SJCRH30 (cell line): ENCODE measurements at regions not wholly inside any gene's neighbourhood (a gene's known extent, or its start where the extent isn't known, plus 50 kb on each side); places are given as distances from the start of the nearest gene placed in this dataset.
A peak's percentile ranks its signal among the peaks of the same experiment; 100 is the strongest.
"Not testable (repeated sequence)": the region's sequence is repeated elsewhere in the genome, so short reads cannot be mapped to it uniquely, and the experiment has no call there.

Experiments
- DNase-seq, 2 experiments: peaks; one replicate each; pipeline ENCODE4 v3.0.0-alpha.2; 2015 to 2020
- H3K27ac ChIP-seq: fragments of 250-450 bp; sonication (Bioruptor Pico); 2 replicates; pipeline ENCODE4 v1.5.1; 2020; ENCODE audit warnings: mild to moderate bottlenecking, moderate library complexity
- H3K27me3 ChIP-seq: fragments of 250-450 bp; sonication (Bioruptor Pico); 2 replicates; pipeline ENCODE4 v1.5.1; 2020; ENCODE audit warnings: mild to moderate bottlenecking, moderate library complexity
- H3K36me3 ChIP-seq: fragments of 250-450 bp; sonication (Bioruptor Pico); 2 replicates; pipeline ENCODE4 v1.5.1; 2020; ENCODE audit warnings: mild to moderate bottlenecking, moderate library complexity
- H3K4me1 ChIP-seq: fragments of 250-450 bp; sonication (Bioruptor Pico); 2 replicates; pipeline ENCODE4 v1.5.1; 2020; ENCODE audit warnings: mild to moderate bottlenecking, moderate library complexity
- H3K4me3 ChIP-seq: fragments of 250-450 bp; sonication (Bioruptor Pico); 2 replicates; pipeline ENCODE4 v1.5.1; 2020; ENCODE audit warnings: mild to moderate bottlenecking, moderate library complexity
- H3K9me3 ChIP-seq: fragments of 250-450 bp; sonication (Bioruptor Pico); replicated peaks from 2 replicates; pipeline ENCODE4 v1.5.1; 2020; ENCODE audit warnings: mild to moderate bottlenecking, moderate library complexity

GRCh38 chr2:47964277-47964676 is 58.0 kb upstream of the FBXO11 start:
- Histone ChIP-seq H3K27me3 (no peaks in the 10 kb centered on the region), H3K4me1 (no peaks in the 10 kb centered on the region), H3K4me3 (no peak overlapping the region), H3K36me3 (no peaks in the 10 kb centered on the region), H3K9me3 (no peaks in the 10 kb centered on the region), H3K27ac (no peak overlapping the region)
- DNase-seq, result no peak

- DNase-seq, result peak in 1 of 2 experiments; percentile 23
- H3K36me3 ChIP-seq, result no peaks in the 10 kb centered on the region
- H3K27ac ChIP-seq, result no peak overlapping the region
- H3K4me3 ChIP-seq, result no peak overlapping the region
- no peaks in the 10 kb centered on the region for H3K9me3 ChIP-seq
- H3K4me1 ChIP-seq, result no peaks in the 10 kb centered on the region
- H3K27me3 ChIP-seq, result no peaks in the 10 kb centered on the region
Measured at GRCh38 chr2:47964722-47965434, 58.6 kb upstream of the FBXO11 start.

GRCh38 chr2:47976728-47977127 is 70.4 kb upstream of the FBXO11 start:
- not testable (repeated sequence) for H3K27ac ChIP-seq

GRCh38 chr2:47984041-47984440 is 77.7 kb upstream of the FBXO11 start:
- Histone ChIP-seq H3K4me1 (no peaks in the 10 kb centered on the region), H3K27me3 (no peaks in the 10 kb centered on the region), H3K9me3 (no peaks in the 10 kb centered on the region), H3K36me3 (no peaks in the 10 kb centered on the region), H3K27ac (no peak overlapping the region), H3K4me3 (no peak overlapping the region)
- DNase-seq, result no peak

More at GRCh38 chr2:47976728-47977127, 70.4 kb upstream of the FBXO11 start:
- DNase-seq, H3K4me3 ChIP-seq, H3K9me3 ChIP-seq, H3K4me1 ChIP-seq, H3K27me3 ChIP-seq, H3K36me3 ChIP-seq: not testable (repeated sequence)

- Histone ChIP-seq H3K27me3 (no peaks in the 10 kb centered on the region), H3K27ac (no peak overlapping the region), H3K4me1 (no peaks in the 10 kb centered on the region), H3K36me3 (no peaks in the 10 kb centered on the region), H3K4me3 (no peak overlapping the region), H3K9me3 (no peaks in the 10 kb centered on the region)
- DNase-seq, result no peak
Measured at GRCh38 chr2:47990503-47990902, 84.2 kb upstream of the FBXO11 start.

GRCh38 chr2:47992671-47993070 is 86.4 kb upstream of the FBXO11 start:
- H3K27ac ChIP-seq, result no peak overlapping the region

GRCh38 chr2:47996808-47997207 is 90.5 kb upstream of the FBXO11 start:
- no peak overlapping the region for H3K4me3 ChIP-seq
- H3K9me3 ChIP-seq, result no peaks in the 10 kb centered on the region
- no peaks in the 10 kb centered on the region for H3K27me3 ChIP-seq
- H3K4me1 ChIP-seq, result no peaks in the 10 kb centered on the region
- no peaks in the 10 kb centered on the region for H3K36me3 ChIP-seq
- DNase-seq, result no peak
- no peak overlapping the region for H3K27ac ChIP-seq

More at GRCh38 chr2:47992671-47993070, 86.4 kb upstream of the FBXO11 start:
- H3K36me3 ChIP-seq, result no peaks in the 10 kb centered on the region
- no peak overlapping the region for H3K4me3 ChIP-seq
- H3K27me3 ChIP-seq, result no peaks in the 10 kb centered on the region
- DNase-seq, result no peak
- H3K9me3 ChIP-seq, result no peaks in the 10 kb centered on the region
- no peaks in the 10 kb centered on the region for H3K4me1 ChIP-seq

- Histone ChIP-seq H3K9me3 (no peaks in the 10 kb centered on the region), H3K4me1 (no peaks in the 10 kb centered on the region), H3K4me3 (no peak overlapping the region), H3K27me3 (no peaks in the 10 kb centered on the region), H3K27ac (no peak overlapping the region), H3K36me3 (no peaks in the 10 kb centered on the region)
- DNase-seq, result no peak
Measured at GRCh38 chr2:47999512-47999911, 93.2 kb upstream of the FBXO11 start.

- H3K4me1 ChIP-seq, result no peaks in the 10 kb centered on the region
- H3K4me3 ChIP-seq, result no peak overlapping the region
- DNase-seq, result no peak
- no peak overlapping the region for H3K27ac ChIP-seq
- no peaks in the 10 kb centered on the region for H3K27me3 ChIP-seq
- no peaks in the 10 kb centered on the region for H3K9me3 ChIP-seq
- H3K36me3 ChIP-seq, result no peaks in the 10 kb centered on the region
Measured at GRCh38 chr2:48001498-48001897, 95.2 kb upstream of the FBXO11 start.

GRCh38 chr2:48006094-48006493 is 99.8 kb upstream of the FBXO11 start:
- Histone ChIP-seq H3K9me3 (no peaks in the 10 kb centered on the region), H3K4me3 (no peak overlapping the region), H3K27me3 (no peaks in the 10 kb centered on the region), H3K27ac (no peak overlapping the region), H3K4me1 (no peaks in the 10 kb centered on the region), H3K36me3 (no peaks in the 10 kb centered on the region)
- peak in 1 of 2 experiments; percentile 10 for DNase-seq

- Histone ChIP-seq H3K4me1 (no peaks in the 10 kb centered on the region), H3K36me3 (no peaks in the 10 kb centered on the region), H3K27me3 (no peaks in the 10 kb centered on the region), H3K9me3 (no peaks in the 10 kb centered on the region), H3K27ac (no peak overlapping the region), H3K4me3 (no peak overlapping the region)
- DNase-seq, result no peak
Measured at GRCh38 chr2:48007699-48008268, 101.5 kb upstream of the FBXO11 start.

GRCh38 chr2:48009256-48009655 is 103.0 kb upstream of the FBXO11 start:
- DNase-seq, result no peak
- H3K9me3 ChIP-seq, result no peaks in the 10 kb centered on the region
- H3K27ac ChIP-seq, result no peak overlapping the region
- H3K4me3 ChIP-seq, result no peak overlapping the region
- no peaks in the 10 kb centered on the region for H3K4me1 ChIP-seq
- H3K27me3 ChIP-seq, result no peaks in the 10 kb centered on the region
- no peaks in the 10 kb centered on the region for H3K36me3 ChIP-seq

GRCh38 chr2:48015421-48015820 is 109.1 kb upstream of the FBXO11 start:
- H3K9me3 ChIP-seq, result no peaks in the 10 kb centered on the region
- no peak overlapping the region for H3K4me3 ChIP-seq
- no peaks in the 10 kb centered on the region for H3K27me3 ChIP-seq
- DNase-seq, result peak in 1 of 2 experiments; percentile 8
- no peaks in the 10 kb centered on the region for H3K4me1 ChIP-seq
- no peak overlapping the region for H3K27ac ChIP-seq
- no peaks in the 10 kb centered on the region for H3K36me3 ChIP-seq

GRCh38 chr2:48016225-48017019 is 110.1 kb upstream of the FBXO11 start:
- peak in 1 of 2 experiments; percentile 14 for DNase-seq
- no peaks in the 10 kb centered on the region for H3K36me3 ChIP-seq
- no peak overlapping the region for H3K4me3 ChIP-seq
- H3K9me3 ChIP-seq, result no peaks in the 10 kb centered on the region
- no peaks in the 10 kb centered on the region for H3K27me3 ChIP-seq
- no peak overlapping the region for H3K27ac ChIP-seq
- no peaks in the 10 kb centered on the region for H3K4me1 ChIP-seq

- H3K27ac ChIP-seq, result no peak overlapping the region
- no peaks in the 10 kb centered on the region for H3K4me1 ChIP-seq
- no peak overlapping the region for H3K4me3 ChIP-seq
- H3K9me3 ChIP-seq, result no peaks in the 10 kb centered on the region
- no peak for DNase-seq
- H3K27me3 ChIP-seq, result no peaks in the 10 kb centered on the region
- no peaks in the 10 kb centered on the region for H3K36me3 ChIP-seq
Measured at GRCh38 chr2:48017136-48017535, 110.8 kb upstream of the FBXO11 start.
